ENCODE measurements at regions not wholly inside any gene's neighbourhood (a gene's known extent, or its start where the extent isn't known, plus 50 kb on each side); places are given as distances from the start of the nearest gene placed in this dataset.

DNA sequence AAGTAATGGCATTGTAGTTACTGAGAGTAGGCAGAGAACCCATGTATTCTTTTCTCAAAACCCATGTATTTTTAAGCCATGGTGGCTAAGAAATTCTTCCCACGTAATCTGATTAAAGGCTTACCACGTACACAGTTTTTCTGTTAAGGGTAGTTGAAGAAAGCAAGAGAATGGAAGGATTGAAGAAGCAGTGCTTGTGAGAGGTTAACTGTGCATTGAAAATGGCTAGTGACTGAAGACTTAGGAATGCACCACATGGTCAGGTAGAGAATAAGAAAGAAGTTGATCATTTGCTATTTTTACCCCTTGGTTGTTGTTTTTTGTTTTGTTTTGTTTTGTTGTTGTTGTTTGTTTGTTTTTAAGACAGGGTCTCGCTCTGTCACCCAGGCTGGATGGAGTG, 178.9 kb upstream of the SNX7 start:
- no peak for DNase-seq (ENCODE audit: low read depth in 2 of 2)

DNA sequence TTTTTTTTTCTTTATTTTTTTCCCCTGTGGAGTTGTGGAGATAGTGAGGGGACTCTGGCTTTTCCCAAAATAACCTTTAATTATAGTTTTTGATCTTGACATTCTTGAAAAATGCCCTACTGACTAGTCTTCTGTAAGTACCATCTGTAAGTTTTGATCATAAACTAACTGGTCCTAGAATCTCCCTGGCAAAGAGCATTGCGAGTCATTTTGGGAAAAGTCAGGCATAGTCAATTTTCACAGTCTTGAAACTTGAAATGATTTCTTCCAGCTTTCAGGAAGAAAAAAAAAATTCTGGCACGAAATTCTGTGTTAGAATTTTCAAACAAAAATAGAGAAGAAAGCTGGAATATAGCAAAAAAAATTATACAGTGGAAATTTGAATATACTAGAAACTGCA, 181.2 kb upstream of the SNX7 start:
- DNase-seq (ENCODE audit: low read depth in 2 of 2), result no peak

DNA sequence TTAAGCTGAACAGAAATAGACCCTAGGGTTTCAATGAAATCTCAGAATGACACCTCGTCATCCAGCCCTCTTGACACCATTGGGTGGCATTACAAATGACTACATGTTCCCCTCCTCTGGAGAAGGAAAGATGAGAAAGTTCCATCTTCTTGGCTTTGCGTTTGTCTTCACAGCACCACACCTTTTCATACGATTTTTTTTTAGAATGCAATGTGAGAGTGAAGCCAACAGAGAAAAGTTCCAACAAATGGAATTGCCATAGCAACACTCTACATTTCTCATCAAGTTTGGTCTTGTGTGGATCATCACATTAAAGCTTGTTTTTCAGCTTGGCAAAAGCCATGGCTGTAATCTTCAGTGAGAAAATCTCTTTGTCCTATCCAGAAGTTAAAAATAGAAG, 183.4 kb upstream of the SNX7 start:
- DNase-seq (ENCODE audit: low read depth in 2 of 2), result no peak

DNA sequence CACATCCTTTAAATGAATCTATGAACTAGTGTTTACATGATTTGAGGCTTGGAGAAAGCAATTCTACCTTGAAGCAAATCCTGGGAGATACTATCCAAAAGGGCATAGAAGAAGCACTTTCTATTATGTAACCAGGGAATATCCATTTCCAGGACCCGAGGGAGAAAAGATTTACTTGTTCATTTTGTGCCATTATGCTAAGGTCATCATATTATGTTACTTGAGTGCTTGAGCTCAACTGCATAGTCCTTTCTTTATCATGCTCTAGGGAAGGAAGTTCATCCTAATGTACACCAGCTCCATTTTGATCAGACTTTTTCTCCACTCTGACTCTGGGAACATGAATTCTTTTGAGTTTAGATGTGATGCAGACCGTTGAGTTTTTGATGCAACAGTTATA, 188.6 kb upstream of the SNX7 start:
- DNase-seq (ENCODE audit: low read depth in 2 of 2), result no peak

DNA sequence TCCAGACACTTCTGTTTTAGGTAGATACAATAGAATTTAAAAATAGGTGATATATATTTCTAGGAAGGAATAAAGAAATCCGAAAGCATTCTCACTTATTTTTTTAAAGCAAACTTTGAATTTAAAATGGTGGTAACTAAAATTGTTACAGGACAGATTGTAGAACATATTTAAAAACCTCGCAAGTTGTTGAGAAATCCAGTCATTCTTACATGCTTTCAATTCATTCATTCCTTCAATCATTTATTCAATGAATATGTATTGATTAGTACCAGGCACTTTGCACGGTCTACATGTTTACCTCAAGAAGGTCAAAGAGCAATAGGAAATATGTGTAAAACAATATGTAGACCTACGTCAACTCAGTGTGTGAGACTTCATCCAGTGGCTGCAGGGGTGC, 189.9 kb upstream of the SNX7 start:
- DNase-seq (ENCODE audit: low read depth in 2 of 2), result no peak

DNA sequence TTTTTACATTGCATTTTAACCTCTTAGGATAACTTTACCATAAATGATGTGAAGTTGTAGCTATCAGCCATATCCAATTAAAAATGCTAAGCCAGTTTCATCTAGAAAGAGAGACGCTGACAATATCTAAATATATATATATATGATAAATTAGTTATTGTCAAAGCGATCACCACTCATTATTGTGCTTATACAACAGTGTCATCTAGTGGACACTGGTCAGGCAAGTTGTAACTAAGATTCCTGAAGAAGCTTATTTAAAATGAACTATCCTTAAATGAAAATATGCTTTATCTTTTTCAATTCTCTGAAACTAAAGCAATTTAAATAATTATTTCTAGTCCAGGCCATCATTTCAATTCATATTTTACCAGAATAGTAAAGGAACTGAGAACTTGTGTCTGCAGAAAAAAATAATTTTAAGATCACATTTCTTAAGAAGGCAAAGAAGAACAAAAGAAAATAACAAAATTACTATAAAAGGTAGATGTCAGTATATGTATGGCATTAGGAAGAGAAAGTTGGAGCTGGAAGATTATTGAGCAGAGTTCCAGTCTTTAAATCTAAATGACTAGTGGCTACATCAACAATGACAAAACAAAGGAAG, 193.3 kb upstream of the SNX7 start:
- DNase-seq (ENCODE audit: low read depth in 2 of 2), result no peak

DNA sequence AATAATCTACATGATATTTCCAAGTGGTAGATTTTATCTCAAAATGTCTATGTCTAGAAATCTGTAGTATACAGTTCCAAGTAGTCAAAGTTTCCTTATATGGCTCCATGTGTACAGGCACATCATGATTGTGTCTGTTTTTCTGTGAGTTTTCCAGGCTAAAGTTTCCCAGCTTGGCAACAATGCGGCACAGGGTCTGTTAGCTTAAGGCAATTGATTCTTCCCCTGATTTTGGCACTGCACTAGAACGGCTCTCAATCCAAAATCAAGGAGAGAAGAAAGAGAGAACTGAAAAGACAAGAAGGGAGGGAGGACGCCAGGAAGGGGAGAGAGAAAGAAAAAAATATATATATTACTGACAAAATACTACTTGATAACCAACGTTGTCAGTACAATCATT, 193.9 kb upstream of the SNX7 start:
- no peak for DNase-seq (ENCODE audit: low read depth in 2 of 2)

DNA sequence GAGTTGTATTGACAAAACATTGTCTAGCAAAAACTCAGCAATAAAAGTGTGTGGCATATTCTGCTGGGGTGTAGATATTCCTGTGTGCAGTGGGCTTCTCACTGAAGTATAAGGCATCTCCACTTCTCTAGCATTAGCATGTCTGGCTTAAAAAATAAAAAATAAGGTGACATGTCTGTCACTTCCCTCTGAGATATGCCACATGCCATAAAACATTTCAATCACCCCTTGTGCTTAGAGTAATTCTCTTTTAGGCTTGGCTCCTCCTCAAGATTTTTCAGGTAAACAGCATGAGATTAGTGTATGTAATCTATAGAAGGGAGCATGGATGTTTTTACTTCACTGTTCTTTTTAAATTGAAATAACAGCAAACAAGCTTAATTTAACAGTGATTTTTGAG, 194.4 kb upstream of the SNX7 start:
- DNase-seq (ENCODE audit: low read depth in 2 of 2), result no peak

DNA sequence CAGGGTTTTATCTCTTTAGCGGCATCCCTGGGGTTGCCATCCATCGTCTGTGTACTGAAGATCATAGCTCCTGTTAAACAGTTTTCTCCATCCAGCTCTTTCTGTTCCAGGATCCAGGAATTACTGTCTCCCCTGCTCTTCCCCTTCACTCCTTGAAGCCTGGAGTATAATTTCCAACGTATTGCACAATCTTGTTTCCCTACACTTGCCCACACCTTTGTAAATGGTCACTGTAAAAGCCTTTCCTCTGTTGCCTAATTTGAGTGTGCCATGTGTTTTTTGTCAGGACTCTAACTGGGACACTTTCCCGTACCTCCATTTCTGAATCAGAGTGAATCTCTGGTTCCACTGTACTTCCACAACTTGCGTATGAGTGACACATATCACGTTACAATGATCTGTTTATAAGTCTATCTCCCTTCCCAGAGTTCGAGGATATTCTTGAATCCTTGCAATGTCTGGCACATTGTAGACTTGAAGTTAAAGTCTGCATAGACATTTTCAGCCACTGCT, 199.6 kb upstream of the SNX7 start:
- no peak for DNase-seq (ENCODE audit: low read depth in 2 of 2)

DNA sequence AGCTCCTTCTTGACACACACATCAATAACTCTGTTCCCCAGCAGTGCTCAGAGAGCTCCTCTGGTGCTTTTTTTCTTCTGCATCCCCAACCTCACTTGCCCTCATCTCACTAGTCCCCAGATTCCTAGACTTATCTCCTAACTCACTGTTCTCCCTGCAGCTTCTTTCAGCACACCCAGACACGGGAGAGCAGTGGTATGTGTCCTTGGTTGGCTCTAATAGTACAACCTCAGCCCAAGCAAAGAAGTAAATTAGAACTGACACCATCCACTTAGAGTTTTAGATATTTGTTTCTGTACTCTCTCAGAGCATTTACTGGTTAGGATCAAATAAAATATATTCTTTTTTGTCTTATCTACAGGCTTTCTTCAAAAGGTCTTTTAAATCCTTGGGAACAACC, 201.4 kb upstream of the SNX7 start:
- DNase-seq (ENCODE audit: low read depth in 2 of 2), result no peak

DNA sequence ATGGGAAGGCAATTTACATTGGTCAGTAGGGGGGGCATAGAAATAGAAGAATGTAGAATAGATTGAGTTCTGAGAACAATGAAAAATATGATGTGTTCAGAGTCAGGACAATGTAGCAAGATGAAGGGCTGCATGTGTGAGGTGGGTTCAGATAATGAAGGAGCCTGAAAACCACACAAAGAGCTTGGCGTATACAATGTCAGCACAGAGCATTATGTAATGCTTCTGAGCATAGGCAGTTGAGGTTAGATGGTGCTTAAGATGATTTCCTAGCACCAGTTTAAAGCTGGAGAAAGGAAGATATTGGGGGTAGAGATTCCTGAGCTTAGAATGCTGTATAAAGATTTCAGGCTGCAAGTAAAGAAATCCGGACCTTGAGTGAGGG, 202.0 kb upstream of the SNX7 start:
- no peak for DNase-seq (ENCODE audit: low read depth in 2 of 2)

DNA sequence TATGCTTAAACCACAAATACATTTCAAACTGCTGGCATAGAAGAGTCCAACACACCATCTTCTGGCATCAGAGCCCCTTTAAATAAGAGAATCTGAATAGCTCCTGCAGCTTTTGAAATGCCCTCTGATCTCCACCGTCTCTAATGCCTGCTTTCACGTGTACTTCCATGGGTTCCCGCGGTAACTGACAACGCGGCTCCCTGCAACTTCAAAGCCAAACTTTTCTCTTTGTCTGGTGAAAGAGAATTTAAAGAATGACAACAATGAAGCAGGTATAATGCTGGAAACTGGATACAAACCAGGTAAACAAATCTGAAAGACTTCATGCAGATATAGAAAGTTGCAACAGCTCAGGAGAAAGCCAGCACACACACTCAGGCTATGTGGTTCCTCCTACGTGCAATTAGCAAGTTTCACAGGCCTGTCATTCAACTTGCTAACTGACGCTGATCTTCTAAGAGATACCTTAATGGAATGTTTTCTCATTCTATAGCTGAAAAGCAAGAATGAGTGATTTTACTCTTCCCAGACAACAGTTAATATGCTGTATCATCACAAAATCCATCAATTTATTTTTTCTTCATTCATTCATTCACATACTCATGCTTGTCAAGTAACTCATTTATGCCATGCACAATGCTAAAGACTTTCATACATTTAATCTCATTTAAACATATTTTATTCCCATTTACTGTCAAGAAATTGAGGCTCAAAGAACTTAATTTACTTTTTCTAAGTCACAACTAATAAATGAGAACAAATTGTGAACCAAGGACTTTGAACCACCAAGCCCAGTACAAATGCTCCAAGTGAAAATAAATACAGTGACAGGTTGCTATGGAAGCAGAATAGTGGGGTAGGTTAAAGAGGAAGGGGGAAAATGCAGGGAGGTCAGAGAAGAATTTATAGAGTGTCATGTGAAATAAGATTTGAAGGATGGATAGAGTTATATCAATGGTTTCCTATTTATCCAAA, 202.7 kb upstream of the SNX7 start:
- no peak for DNase-seq (ENCODE audit: low read depth in 2 of 2)

DNA sequence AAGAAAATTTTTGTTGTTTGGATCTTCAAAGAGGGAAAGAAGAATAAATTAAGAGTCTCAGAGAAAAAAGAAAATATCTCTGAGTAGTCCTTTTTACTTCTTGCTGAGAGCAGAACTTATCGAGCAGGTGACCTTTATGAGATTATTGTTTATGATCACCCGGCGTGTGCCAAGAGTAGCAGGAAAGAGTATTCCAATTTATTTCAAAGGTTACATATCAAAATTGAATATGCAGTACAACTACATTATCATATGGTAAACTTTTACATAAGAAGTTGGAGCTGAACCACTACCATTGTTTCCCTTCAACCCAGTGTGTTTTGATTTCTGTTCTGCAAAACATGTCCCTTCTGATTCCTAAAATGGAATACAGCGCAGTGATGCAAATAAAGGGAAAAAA, 204.3 kb upstream of the SNX7 start:
- no peak for DNase-seq (ENCODE audit: low read depth in 2 of 2)

DNA sequence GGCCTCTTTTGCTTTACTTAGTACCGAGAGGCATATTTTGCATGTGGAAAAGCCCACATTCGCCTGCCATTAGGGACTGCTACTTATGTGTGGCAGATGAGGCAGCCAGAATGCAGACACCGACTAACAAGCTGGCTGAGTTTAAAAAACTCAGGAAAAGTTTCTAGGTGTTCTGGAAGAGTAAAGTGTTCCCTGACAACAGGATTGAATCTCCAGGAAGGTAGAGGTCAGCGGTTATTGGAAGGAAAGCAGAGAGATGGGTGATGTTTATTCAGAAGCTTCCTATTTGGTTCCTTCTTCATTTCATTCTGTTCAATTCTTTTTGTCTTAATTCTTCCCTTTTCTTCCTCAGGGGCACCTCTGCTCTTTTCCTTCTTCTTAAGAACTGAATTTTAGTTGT, 206.9 kb upstream of the SNX7 start:
- no peak for DNase-seq (ENCODE audit: low read depth in 2 of 2)

DNA sequence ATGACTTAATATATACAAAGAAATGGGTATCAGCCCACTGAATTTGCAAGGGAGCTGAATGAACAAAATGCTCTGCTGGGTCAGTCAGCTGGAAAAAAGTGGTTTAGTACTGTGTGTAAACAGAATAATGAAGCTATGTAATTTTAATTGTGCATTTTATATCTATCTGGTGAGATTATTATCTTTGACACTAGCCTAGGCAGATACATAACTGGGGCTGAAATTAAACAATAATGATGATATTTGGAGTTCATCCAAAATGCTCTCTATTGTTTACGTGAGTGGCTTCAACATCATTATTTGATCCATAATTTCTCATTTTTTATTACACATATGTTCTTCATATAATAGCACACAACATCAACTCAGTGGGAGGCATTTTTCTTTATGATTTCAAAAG, 208.5 kb upstream of the SNX7 start:
- no peak for DNase-seq (ENCODE audit: low read depth in 2 of 2)

DNA sequence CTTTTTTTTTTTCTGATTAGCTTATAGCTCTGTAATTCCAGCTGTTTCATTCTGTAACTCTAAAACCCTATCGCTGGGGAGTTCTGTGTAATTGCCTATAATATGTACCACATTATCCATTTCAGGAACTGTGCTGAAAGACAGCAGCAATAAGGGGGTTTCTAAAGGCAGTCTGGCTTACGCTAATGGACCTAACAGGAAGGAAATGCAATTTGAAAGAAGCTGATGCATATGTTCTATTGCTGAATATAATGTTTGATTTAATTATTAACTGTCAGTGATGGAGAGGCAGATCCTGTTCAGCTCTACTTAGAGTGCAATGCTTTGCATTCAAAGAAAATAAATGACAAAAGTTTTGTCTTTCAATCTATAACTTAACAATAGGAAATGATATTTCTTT, 209.4 kb upstream of the SNX7 start:
- no peak for DNase-seq (ENCODE audit: low read depth in 2 of 2)

DNA sequence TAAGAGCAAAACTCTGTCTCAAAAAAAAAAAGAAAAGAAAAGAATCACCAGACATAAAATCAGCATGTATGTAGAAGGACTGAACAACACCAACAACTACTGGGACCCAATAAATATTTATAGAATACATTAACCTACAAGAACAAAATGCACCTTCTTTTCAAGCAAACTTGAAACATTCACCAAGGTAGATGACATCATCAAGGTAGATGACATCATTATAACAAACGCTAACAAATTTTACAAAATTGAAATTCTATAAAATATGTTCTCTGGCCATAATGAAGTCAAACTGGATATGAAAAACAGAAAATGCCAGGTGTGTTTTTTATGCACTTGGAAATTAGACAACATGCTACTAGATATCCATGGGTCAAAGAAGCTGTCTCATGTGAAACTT, 220.2 kb upstream of the SNX7 start:
- no peak for DNase-seq (ENCODE audit: low read depth in 2 of 2)

DNA sequence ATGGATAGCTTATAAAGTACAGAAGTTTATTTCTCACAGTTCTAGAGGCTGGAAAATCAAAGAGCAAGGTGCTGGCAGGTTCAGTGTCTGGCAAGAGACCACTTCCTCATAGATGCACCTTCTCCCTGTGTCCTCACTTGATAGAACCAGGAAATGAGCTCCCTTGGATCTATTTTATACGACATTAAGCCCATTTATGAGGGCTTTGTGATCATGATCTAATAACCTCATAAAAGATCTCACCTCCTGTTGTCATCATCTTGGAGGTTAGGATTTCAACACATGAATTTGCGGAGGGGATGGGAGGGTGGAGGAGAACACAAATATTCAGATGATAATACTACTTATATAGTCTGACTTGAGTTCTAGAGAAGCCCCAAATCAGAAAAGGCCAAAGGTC, 222.1 kb upstream of the SNX7 start:
- no peak for DNase-seq (ENCODE audit: low read depth in 2 of 2)

DNA sequence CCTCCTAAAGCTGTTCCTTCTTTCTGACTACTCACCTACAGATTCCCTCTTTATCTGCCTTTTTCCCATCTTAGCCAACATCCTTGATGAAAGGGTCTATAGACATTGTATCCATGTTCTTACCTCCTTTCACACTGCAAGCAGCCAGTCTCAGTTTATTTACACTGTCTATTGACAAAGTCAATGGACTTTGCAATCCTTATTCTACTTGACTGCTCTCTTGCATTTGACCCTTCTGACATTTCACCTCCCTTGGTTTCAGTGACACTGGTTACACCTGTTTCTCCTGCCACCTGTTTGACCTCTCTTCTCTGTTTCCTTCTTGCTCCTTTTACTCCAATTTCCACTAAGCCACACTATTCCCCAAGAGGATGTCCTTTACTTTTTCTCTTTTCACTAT, 224.0 kb upstream of the SNX7 start:
- no peak for DNase-seq (ENCODE audit: low read depth in 2 of 2)

DNA sequence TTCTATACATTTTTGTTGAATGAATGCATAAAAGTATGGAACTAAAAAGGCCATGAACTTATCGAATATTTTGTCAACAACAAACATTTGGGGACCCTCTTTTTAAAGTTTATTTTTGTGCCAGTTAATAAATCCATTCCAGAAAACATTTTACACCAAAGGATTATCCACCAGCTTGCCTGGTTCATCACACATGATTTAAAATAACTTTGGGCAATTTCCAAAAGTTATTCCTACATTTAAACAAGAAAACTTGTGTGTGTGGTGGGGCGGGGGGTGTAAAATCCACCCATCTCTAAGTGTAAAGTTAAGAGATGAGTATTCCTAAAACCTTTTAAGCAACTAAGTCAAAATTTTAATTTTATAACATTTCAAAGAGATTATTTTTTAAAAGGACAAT, 224.5 kb upstream of the SNX7 start:
- no peak for DNase-seq (ENCODE audit: low read depth in 2 of 2)

DNA sequence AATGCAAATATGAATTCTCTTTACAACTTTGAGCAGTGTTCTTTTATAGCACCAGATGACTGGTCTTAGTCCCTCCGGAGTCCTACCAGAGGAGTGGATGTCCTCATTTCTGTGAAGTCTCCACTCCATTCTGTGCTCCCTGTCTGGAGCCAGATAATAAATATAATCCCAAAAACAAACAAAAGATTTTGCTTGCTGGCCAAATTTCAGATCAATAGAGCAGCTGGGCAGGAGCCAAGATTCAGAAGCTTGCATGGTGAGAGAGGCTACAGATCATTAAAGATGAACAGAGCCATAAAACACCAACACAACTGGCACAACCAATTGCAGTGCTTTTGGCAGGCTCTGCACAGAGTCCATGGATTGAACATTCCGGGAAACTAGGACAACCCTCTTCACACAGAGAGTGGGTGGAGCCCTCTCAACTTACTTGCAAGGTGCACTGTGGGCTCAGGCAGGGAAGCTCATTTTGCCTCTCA, 231.5 kb upstream of the SNX7 start:
- DNase-seq (ENCODE audit: low read depth in 2 of 2), result no peak

DNA sequence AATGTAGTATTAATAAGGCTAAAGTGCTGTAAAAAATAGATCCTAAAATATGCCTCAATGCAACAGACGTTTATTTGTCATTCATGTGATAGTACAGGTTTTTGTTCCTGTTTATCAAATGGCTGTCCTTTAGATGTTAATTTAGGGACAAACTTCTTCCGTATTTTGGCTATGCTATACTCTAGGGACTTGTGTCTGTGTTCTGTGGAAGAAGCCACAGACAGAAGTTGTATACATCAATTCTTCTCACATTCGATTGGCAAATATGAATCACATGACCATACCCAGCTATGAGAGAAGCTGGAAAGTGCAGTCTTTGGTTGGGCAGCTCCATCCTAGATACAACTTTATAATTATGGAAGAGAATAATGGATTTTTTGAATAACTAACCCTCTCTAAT, 232.7 kb upstream of the SNX7 start:
- DNase-seq (ENCODE audit: low read depth in 2 of 2), result no peak

DNA sequence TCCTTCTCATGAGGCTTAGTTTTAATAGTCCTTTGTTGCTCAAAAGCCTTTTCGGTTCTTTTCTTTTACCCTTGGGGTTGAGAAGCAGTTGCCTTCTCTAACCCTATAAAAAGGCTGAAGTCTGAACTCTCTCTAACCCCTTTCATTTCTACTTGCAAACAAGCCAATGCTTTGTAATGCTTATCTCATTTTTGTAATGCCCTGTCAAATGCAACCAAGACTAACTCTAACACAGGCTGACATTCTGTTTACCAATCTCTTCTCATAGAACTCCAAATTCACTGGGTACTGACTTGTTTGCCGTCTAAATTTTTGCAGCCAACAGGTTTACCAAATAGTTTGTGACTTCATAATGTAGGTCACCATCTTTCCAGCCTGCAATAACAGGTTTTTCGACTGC, 233.9 kb upstream of the SNX7 start:
- no peak for DNase-seq (ENCODE audit: low read depth in 2 of 2)

All from stimulated activated CD4-positive, alpha-beta T cell treated with anti-CD3 and anti-CD28 coated beads, Interleukin-12 subunit alpha, Interleukin-12 subunit beta, amount 100 ng/mL, for 24 hours (primary cell).